ENCODE measurements at regions not wholly inside any gene's neighbourhood (a gene's known extent, or its start where the extent isn't known, plus 50 kb on each side); places are given as distances from the start of the nearest gene placed in this dataset.

DNA sequence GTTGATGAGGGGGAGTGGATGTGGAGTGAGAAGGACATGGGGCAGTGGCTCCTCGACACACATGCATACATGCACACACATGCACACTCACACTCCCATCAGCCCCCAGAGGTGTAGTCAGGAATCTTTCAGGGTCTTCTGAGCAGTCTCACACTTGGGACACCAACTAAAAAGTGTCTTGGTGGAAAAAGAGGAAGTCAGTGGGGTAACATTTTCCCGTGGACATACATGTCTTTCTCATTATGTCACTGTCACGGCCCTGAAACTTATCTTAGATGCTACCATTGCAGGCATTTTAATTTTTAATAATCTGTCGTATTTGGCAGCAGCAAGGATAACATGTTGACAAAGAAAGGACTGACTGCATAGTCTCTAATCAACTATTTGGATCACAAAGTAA lies 261.1 kb downstream of the ADGRG6 start:
- TF ChIP-seq, protein P1, sequence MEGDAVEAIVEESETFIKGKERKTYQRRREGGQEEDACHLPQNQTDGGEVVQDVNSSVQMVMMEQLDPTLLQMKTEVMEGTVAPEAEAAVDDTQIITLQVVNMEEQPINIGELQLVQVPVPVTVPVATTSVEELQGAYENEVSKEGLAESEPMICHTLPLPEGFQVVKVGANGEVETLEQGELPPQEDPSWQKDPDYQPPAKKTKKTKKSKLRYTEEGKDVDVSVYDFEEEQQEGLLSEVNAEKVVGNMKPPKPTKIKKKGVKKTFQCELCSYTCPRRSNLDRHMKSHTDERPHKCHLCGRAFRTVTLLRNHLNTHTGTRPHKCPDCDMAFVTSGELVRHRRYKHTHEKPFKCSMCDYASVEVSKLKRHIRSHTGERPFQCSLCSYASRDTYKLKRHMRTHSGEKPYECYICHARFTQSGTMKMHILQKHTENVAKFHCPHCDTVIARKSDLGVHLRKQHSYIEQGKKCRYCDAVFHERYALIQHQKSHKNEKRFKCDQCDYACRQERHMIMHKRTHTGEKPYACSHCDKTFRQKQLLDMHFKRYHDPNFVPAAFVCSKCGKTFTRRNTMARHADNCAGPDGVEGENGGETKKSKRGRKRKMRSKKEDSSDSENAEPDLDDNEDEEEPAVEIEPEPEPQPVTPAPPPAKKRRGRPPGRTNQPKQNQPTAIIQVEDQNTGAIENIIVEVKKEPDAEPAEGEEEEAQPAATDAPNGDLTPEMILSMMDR (IDR thresholded peaks at IDR 0.05), result no peak
- H3K4me2 ChIP-seq (replicated peaks; ENCODE audit: extremely low read depth, low read length, poor library complexity, severe bottlenecking), result no peak overlapping the region
- no peaks in the 10 kb centered on the region for H3K27me3 Mint-ChIP-seq (ENCODE audit: low read depth in 3 of 3)
- H4K20me1 ChIP-seq (ENCODE audit: insufficient read depth, low read length), result no peaks in the 10 kb centered on the region
- H3K9ac ChIP-seq (ENCODE audit: insufficient read depth, low read length, poor library complexity, severe bottlenecking), result no peak overlapping the region
- H3K27me3 ChIP-seq (ENCODE audit: control insufficient read depth in 2 of 2, insufficient read depth in 2 of 2, low read length in 2 of 2), result no peaks in the 10 kb centered on the region
- DNase-seq, result no peak
- no peak overlapping the region for H3K27ac Mint-ChIP-seq
- H3K4me1 ChIP-seq (ENCODE audit: control insufficient read depth in 1 of 2, insufficient read depth in 2 of 2, low read length in 2 of 2), result no peaks in the 10 kb centered on the region
- H2AFZ ChIP-seq (ENCODE audit: insufficient read depth, low read depth, low read length, poor library complexity, severe bottlenecking), result no peak overlapping the region
- H3K4me3 ChIP-seq (replicated peaks in 1 of 3; ENCODE audit: low read depth in 2 of 3, low read length in 3 of 3), result no peak overlapping the region
- H3K4me3 Mint-ChIP-seq, result no peak overlapping the region
- H3K9me3 Mint-ChIP-seq, result peaks cover 0 to 7% (median 0%) of the 10 kb centered on the region in 7 donors
- H3K9me3 ChIP-seq (replicated peaks in 1 of 2; ENCODE audit: control insufficient read depth in 1 of 2, insufficient read depth in 1 of 2, low read length in 2 of 2), result peaks cover 0 to 4% of the 10 kb centered on the region in 2 donors
- no peak overlapping the region for H3K27ac ChIP-seq (ENCODE audit: low read depth in 1 of 2, low read length in 2 of 2)
- H3K79me2 ChIP-seq (ENCODE audit: insufficient read depth, low read length), result no peaks in the 10 kb centered on the region
- no peaks in the 10 kb centered on the region for H3K4me1 Mint-ChIP-seq
- WGBS (ENCODE audit: insufficient coverage), result no CpG with 5 or more reads among the region's 4 CpGs
- no peaks in the 10 kb centered on the region for H3K36me3 Mint-ChIP-seq
- H3K36me3 ChIP-seq (replicated peaks in 1 of 2; ENCODE audit: control insufficient read depth in 1 of 2, insufficient read depth in 2 of 2, low read length in 2 of 2), result no peaks in the 10 kb centered on the region
- intact Hi-C loops (cut with micrococcal nuclease), result loop anchor here in 1 of 2 donors (10.0 kb wide), 1 partner anchor 462 kb away; no protein-coding TSS in a partner anchor

DNA sequence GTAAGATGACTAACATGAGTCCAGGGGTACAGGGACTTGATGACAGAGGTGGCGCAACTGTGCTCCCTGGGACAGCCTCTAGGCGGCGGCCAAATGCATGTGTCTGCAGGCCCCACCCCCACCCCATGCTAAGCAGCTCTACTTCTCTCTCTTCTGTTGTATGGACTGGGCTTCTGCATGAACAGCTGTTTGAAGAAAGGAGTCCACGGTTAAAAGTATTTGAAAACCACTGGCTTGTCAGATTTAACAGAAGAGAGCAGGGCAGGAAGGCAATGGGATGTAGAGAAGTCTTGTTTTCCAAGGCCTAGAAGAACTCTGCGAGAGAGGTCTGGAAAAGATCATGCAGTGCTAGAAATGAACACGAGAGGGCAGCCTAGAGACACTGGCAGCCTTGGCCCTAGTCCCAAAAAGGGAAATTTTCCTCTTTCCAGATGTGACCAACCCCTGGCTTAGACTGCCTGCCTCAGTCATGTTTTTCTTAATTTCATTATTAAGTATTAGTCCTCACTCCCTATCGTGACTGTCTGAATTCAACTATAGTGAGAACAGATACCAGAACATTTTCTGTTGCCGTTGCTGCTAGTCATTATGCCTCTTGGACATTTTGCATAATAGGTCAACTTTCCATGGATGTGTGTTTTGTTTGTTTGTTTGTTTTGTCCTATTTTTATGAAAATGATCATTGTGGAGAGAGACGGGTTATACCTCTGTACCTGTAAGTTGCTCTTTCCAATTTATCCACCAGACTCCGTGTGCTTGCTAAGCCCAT lies 265.0 kb downstream of the ADGRG6 start:
- Histone ChIP-seq H3K4me1 (ENCODE audit: control insufficient read depth in 1 of 2, insufficient read depth in 2 of 2, low read length in 2 of 2) (no peaks in the 10 kb centered on the region), H3K27me3 (ENCODE audit: control insufficient read depth in 2 of 2, insufficient read depth in 2 of 2, low read length in 2 of 2) (no peaks in the 10 kb centered on the region), H2AFZ (ENCODE audit: insufficient read depth, low read depth, low read length, poor library complexity, severe bottlenecking) (peak overlapping the region; percentile 5), H3K27ac (ENCODE audit: low read depth in 1 of 2, low read length in 2 of 2) (no peak overlapping the region), H3K4me3 (replicated peaks in 1 of 3; ENCODE audit: low read depth in 2 of 3, low read length in 3 of 3) (no peak overlapping the region), H3K36me3 (replicated peaks in 1 of 2; ENCODE audit: control insufficient read depth in 1 of 2, insufficient read depth in 2 of 2, low read length in 2 of 2) (no peaks in the 10 kb centered on the region), H3K9me3 (replicated peaks in 1 of 2; ENCODE audit: control insufficient read depth in 1 of 2, insufficient read depth in 1 of 2, low read length in 2 of 2) (peaks cover 0 to 4% of the 10 kb centered on the region in 2 donors), H3K9ac (ENCODE audit: insufficient read depth, low read length, poor library complexity, severe bottlenecking) (no peak overlapping the region), H3K79me2 (ENCODE audit: insufficient read depth, low read length) (no peaks in the 10 kb centered on the region), H3K4me2 (replicated peaks; ENCODE audit: extremely low read depth, low read length, poor library complexity, severe bottlenecking) (no peak overlapping the region), H4K20me1 (ENCODE audit: insufficient read depth, low read length) (no peaks in the 10 kb centered on the region)
- Mint-ChIP-seq H3K9me3 (peaks cover 0 to 7% (median 0%) of the 10 kb centered on the region in 7 donors), H3K4me1 (no peaks in the 10 kb centered on the region), H3K27ac (peak overlapping the region in 1 of 7 donors; percentile 65), H3K4me3 (no peak overlapping the region), H3K27me3 (ENCODE audit: low read depth in 3 of 3) (peaks cover 2 to 4% (median 3%) of the 10 kb centered on the region in 3 donors), H3K36me3 (no peaks in the 10 kb centered on the region)
- intact Hi-C loops (cut with micrococcal nuclease), result loop anchor here in 1 of 2 donors (5.0 to 10.0 kb wide), 2 partner anchors 458 to 860 kb away; no protein-coding TSS in a partner anchor
- 63% methylated on average over 4 of the region's 10 CpGs for WGBS (ENCODE audit: insufficient coverage)
- TF ChIP-seq, protein P1 (IDR thresholded peaks at IDR 0.05), result peak; percentile 89
- DNase-seq, result peak; percentile 10 to 37 (median 32)

Measured in CD14-positive monocyte (primary cell).